Central memory CD4-positive, alpha-beta T cell (primary cell): ENCODE measurements at regions not wholly inside any gene's neighbourhood (a gene's known extent, or its start where the extent isn't known, plus 50 kb on each side); places are given as distances from the start of the nearest gene placed in this dataset.
"Not testable (repeated sequence)": the region's sequence is repeated elsewhere in the genome, so short reads cannot be mapped to it uniquely, and the experiment has no call there.

Source experiments
- DNase-seq: peaks from one replicate; pipeline ENCODE4 v3.0.0; 2022

DNA sequence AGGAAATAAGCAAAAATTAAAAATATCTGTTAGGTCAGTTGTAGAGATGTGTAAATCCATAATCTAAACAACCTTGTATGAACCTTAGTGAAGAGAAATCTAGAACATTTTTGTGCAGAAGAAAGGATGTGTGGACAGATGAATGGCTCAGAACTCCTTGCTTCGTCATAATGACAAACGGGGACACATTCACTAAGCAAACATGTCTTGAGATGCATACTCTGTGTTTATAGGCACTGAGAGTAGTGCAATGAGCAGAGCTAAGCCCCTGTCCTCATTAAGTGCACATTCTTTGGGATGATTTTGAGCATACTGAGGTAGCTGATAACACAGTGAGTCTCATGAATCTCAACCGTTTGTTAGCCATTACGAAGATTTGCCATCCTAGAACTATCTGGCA lies 360.6 kb upstream of the ANKRD30A start:
- DNase-seq, result no peak

DNA sequence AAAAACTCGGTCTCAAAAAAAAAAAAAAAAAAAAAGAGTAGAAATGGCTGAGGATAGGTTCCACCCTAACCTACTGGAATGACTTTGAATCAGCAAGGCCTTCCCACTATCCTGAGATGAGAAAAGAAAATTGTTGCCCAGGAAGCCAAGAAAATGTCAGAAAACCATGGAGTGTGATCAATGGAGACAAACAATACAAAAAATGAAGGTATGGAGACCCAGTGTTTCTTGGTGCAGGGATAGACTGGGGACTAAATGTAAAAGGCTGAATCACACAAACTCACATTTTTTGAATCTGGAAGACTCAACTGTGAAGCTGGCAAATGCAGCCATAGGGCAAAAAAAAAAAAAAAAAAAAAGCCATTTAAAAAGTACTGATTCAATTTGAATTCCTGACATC lies 364.3 kb upstream of the ANKRD30A start:
- DNase-seq, result no peak

DNA sequence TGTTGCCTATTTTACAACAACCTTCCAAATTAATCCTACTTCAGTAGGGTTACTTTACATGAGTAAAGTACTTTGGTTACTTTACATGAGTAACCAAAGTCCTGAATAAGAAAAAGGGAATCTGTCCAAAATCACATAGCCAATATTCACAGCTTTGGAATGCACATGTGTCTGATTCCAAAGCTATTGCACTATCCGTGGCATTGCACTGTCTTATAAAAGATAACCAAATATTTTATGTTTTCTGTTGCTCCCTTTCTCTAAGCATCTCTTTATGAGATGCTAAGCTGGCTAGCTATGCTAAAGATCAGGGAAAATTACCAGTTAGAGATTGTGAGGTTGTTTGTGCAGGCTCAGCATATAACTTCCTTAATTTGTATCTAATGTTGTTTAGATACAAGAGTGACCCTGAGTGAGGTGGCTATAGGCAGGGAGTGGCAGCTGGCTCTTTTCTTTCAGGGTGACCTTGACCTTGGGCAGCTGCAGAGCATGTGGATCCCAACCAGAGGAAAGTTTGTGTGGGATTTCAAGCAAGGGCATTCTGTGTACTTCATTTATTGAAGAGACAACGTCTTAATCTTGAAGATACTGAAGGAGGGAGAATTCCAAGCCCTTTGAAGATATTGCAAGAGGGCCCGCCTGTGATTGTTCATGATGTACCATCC lies 366.1 kb upstream of the ANKRD30A start:
- DNase-seq, result no peak

DNA sequence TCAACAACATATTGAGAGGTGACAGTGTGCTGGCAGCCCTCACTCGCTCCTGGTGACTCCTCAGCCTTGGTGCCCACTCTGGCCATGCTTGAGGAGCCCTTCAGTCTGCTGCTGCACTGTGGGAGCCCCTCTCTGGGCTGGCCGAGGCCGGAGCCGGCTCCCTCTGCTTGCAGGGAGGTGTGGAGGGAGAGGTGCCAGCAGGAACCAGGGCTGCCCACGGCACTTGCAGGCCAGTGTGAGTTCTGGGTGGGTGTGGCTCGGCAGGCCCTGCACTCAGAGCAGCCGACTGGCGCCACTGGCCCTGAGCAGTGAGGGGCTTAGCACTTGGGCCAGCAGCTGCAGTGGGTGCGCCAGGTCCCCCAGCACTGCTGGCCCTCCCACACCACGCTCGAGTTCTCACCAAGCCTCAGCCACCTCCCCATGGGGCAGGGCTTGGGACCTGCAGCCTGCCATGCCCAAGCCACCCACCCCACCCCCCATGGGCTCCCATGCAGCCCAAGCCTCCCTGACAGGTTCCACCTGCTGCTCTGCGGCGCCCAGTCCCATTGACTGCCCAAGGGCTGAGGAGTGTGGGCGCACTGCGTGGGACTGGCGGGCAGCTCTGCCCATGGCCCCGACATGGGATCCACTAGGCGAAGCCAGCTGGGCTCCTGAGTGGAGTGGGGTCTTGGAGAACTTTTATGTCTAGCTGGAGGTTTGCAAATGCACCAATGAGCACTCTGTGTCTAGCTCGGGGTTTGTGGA lies 377.1 kb upstream of the ANKRD30A start:
- DNase-seq, result no peak

DNA sequence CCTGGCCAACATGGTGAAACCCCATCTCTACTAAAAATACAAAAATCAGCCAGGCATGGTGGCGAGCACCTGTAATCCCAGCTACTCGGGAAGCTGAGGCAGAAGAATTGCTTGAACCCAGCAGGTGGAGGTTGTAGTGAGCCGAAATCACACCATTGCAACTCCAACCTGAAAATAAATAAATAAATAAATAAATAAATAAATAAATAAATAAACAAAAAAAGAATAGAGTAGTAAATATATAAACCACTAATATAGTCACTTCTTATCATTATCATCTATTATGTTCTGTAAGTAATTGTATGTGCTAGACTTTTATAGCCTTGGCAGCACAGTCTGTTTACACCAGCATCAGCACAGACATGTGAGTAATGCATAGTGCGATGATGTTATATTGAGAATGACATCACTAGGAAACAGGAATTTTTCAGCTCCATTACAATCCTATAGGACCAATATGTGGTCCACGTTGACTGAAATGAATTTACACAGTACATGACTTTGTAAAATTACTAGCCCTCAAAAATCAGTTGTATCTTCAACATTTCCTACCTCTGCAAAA lies 385.4 kb upstream of the ANKRD30A start:
- DNase-seq, result no peak

DNA sequence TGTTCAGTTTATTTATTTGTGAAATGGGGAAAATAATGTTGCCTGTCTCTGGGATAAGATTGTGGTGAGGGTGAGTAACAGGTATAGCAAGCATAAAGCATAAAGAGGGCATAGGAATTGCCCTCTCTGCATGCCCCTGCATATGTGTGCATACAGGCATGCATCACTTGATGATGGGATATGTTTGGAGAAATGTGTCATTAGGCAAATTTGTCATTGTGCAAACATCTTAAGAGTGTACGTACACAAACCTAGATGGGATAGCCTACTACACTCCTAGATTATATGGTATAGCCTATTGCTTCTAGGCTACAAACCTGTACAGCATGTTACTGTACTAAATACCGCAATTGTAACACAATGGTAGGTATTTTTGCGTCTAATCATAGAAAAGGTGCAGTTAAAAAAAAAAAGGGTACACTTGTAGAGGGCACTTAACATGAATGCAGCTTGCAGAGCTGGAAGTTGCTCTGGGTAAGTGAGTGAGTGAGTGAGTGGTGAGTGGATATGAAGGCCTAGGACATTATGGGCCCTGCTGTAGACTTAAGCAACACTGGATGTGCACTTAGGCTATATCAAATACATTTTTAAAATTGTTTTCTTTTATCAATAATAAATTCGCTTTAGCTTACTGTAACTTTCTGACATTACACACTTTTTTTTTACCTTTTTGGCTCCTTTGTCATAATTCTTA lies 386.5 kb upstream of the ANKRD30A start:
- DNase-seq, result no peak

DNA sequence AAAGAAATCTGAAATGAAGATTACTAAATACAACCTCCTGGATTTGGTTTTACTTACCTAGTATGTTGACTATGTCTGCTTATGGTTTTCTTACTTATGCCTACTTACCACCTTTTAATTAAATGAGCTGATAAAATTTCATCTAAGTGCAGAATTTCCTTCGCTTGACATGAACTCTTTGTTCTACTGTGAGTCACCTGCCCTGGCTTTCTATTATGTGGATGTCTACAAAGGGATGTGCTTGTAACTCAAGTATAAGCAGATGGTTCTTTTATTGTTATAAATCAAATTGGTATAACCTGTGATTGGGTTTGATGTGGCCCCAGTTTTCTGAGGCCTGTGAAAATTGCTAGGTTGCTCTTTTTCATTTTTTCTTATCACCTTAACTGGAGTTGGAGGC lies 389.1 kb upstream of the ANKRD30A start:
- no peak for DNase-seq

DNA sequence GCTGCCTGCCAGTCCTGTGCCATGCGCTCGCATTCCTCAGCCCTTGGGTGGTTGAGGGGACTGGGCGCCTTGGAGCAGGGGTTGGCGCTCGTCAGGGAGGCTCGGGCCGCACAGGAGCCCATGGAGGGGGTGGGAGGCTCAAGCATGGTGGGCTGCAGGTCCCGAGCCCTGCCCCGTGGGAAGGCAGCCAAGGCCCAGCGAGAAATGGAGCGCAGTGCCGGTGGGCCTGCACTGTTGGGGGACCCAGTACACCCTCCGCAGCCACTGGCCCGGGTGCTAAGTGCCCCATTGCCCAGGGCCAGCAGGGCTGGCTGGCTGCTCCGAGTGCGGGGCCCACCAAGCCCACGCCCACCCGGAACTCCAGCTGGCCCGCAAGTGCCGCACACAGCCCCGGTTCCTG lies 390.8 kb upstream of the ANKRD30A start:
- DNase-seq, result not testable (repeated sequence)

DNA sequence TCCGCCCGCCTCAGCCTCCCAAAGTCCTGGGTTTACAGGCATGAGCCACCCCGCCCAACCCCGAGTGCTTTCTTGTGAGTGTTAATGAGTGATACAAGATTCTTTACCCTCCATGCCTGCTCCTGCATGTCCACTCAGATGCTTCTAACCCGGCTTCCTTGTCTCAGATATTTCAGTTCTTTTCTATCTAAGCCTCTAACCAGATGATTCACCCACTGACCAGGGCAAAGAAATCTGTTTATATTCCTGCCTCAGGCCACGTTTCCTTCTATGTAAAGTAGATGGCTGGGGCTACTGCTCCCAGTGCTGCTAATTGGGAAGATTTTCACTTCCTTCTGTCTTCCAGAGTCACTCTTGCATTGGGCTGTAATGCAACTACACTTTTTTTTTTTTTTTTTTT lies 395.1 kb upstream of the ANKRD30A start:
- DNase-seq, result no peak

DNA sequence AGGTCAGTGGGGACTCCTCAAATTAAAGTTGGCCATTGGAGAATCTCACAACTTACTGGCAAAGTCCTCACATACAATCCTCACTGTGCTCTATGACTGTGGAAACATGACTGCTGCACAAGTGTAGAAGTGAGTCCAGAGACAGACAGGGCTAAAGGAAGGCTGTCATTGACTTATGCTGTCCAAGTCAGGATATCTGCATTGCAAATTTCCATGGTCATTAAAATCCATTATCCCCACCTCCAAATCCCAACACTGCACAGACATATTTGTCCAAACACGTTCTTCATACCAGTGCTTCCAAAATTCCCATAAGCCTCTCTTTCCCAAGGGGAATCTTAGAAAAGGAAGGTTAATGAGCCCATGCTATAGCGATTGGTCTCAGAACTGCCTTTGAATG lies 396.8 kb upstream of the ANKRD30A start:
- DNase-seq, result no peak

DNA sequence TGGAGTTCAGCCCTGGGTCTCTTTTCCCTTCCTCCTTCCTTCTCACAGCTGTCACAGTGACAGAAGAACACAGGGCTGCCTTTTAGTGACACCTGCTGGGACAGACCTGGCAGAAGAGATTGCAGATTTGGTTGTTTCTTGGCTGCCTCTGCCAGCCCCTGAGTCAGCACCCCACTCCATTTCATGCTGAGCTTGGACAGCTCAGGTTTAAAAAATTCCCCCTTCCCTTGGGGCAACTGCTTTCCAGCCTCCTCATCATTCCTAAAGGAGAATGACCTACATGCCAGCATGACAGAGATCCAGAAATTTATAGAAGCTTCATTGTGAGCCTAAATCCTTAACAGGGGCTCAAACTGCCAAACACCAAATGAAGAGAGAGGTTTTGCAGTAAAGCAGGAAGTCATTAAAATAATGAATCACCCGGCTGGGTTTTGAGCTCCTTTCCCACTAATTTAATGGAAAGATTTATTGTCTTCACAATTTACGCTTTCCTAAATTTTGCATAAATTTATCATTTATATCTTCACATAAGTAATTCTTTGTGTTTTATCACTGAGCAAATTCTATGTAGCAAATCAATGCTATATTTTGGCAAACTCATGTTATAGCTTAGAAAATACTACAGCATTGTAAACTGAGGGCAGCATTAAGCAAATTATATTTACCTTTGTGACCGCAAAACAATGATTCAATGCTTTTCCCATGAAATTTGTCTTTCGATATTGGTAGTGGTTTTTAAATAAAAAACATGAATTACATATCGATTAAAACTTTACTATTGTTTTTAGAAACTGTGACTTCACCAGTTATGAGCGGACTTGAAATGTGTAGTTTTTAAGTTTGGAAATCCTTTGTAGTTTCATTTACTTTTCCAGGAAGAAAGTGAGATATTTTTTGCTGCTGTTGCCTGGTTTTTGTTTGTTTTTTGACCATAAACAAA lies 399.5 kb upstream of the ANKRD30A start:
- no peak for DNase-seq

DNA sequence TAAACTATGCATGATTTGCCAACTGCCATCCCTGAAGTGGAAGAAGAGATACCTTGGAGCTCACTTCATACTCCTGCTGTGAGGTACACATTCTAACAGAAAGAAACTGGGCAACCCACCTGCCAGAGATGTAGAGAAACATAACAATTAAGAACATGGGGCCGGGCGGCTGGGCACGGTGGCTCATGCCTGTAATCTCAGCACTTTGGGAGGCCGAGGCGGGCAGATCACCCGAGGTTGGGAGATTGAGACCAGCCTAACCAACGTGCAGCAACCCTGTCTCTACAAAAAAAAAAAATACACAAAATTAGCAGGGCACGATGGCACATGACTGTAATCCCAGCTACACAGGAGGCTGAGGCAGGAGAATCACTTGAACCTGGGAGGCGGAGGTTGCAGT lies 402.6 kb upstream of the ANKRD30A start:
- DNase-seq, result no peak

DNA sequence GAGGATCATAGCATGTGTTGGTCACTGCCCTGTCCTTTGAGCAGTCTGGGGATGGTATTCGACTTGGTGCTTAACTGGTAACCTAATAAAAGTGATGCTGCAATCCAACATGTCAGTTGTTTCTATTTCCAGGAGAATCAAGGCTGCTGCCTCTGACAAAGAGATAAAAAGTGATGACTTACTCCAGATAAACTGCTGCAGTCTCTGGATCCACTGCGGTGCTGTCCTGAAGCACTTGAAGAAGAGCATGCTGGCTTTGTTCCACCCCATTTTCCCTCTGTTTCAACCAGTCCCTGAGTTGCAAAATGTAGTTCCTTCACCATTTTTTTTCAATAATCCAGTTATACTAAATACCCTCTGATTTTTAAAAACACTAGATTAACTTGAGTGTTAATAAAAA lies 403.5 kb upstream of the ANKRD30A start:
- DNase-seq, result no peak

DNA sequence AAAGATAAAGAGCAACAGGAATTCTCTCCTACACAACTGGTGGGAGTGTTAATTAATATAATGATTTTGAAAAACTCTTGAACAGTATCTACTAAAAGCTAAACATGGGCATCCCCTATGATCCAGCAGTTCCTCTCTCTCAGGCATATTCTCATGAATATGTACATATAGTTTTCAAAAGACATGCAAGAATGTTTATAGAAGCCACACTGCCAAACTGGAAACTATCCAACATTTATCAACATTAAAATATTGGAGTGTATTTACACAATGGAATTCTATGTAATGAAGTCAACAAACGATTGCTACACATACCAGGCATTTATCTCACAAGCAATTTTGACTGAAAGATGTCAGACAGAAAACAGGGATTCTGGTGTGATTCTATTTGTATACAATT lies 404.5 kb upstream of the ANKRD30A start:
- DNase-seq, result no peak

DNA sequence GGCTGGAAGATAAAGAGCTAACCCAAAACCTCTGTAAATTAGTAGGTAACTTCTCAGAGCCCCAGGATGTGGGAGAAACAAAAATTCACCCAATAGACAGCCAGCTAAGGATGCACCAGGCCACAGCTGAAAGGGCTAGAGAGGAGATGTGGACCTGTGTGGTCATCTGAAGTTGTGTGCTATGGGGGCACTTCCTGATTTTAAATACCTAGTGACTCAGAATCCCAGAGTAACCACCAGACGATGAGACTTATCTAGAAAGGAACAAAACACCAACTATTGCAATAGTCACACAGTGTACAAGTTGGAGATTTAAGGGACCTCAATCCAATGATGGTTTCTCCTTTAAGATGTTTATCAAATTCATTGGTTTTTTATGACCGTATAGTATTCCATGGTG lies 408.3 kb upstream of the ANKRD30A start:
- DNase-seq, result no peak

DNA sequence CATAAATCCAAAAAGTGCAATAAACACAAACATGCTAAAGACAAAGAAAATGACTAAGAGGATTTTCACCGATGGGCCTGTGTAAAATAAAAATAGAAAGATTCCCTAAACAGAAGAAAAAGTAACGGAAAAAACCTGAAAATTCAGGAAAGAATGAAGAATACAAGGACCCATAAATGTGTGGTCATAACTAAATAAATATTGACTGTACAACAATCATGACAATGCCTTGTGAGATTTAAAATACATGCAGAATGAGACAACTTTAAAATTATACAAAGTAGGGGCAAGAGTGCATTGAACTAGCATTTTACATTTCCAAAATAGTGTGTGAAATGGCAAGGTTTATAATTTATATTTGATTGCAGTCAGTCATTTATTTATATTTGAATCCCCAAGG lies 409.1 kb upstream of the ANKRD30A start:
- DNase-seq, result no peak

DNA sequence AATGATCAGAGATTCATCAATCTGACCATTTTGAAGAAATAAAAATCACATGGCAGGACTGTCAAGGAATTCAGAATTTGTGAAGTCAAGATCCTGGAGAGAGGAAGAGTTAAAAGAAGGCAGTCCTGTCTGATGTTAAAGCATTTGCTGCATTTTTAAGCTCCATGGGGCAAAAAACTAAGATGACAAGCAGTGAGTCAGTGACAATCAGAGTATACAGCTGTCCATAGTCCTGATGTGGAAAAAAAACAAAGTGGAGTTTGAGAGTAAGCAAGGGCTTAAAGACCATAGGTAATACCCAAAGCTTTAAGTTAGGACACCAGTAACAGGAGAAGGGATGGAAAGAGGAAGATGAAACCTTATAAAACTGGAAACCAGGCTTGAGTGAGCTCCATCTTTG lies 412.7 kb upstream of the ANKRD30A start:
- no peak for DNase-seq

DNA sequence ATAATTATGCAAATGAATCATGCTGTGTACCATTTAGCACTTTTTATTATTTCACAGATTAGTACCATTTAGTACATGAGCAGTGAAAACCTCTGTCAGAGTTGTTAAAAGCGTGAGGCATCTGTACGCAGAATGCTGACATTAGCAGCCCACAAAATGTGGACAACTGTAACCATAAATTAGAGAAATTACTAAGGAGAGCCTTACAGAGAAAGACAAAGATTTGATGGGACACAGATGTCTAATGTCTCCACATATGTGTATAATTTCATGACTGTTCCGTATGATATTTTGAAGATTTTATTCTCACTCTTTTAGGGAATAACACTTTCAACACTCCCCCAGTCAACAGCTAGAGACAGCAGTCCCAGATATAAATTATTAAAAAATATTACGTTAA lies 414.0 kb upstream of the ANKRD30A start:
- no peak for DNase-seq

DNA sequence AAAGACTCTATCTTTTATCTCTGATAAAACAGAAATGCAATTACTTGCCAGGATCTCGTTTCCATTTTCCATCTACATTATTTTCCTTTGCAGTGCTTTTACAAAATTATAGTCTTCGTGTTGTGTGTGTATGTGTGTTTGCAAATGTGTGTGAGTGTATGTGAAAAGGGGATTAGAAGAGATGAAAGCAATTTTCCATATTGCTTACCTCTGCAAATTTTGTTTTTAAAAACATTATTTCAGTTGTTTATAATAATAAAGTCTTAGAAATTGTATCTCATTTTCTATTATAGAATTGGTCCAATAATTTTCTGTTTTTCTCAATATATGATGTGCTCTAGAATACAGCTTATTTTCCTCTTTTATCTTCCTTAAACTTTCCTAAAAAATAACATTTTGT lies 421.3 kb upstream of the ANKRD30A start:
- DNase-seq, result no peak

DNA sequence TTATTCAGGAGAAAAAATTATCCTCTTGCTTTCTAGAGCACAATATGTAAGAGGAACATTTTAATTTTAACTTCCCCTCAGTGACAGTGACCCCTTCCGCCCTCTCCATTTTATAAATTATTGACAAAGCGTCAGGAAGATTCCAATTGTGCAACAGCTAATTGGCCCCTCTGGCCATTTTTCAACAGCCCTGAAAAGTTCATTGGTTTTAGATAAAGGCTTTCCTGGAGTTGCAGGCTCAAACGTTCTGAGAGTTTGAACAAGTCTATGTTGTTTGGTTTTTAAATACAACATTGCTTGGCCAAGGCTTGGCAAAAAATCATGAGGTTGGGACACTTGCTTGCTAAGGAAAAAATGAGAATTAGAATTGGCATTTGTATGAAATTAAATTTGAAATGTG lies 422.2 kb upstream of the ANKRD30A start:
- no peak for DNase-seq

DNA sequence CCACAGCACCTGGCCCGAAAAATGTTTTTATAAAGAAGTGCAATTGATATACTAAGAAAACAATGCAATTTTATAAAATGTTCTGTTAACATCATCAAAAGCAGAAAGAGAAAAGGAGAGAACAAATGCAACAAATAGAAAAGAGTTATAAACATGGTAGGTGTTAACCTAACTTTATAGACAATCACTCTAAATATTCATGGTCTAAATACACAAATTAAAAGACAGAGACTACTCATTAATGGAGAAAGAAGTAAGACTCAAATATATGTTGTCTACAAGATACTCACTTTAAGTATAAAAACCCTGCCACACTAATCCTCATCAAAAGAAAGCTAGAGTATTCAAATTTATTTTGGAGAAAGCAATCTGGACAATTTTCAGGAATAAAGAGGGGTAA lies 425.3 kb upstream of the ANKRD30A start:
- no peak for DNase-seq

DNA sequence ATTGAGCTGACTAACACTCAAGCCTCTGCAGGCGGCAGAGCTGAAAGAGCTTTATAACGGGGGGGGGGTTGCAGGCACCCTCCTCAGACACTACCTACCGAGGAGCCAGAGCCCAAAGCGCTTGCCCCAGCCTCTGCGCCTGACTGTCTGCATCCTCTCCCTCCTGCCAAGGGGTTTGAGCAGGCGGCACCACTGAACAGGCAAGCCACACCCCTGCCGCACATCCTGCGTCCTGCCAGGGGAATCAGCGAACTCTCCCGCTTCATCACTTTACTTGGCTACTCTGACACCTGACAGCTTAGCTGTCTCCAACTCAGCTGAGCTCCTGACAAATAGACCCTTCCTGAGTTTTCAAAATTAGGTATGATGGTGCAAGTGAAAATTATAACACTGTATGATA lies 432.6 kb upstream of the ANKRD30A start:
- DNase-seq, result no peak

DNA sequence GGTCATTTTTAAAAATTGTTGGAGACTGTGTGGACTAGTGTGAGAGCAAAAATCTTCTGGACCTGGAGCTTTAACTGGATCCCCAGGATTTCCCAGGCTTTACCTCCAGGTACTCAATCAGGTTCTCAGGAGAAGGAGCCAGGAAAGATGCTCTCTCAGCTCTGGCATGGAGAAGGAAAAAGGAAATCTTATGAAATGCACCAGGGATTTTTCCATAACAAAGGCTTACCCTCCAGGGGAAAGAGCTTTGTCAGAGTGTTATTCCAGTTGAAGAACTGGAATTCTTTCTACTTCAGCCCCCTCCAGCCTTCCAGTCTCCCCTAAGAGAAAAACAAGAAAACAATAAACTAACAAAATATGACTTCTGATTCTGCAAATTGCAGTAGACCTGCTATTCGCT lies 436.7 kb upstream of the ANKRD30A start:
- DNase-seq, result no peak
